ENCODE measurements at regions not wholly inside any gene's neighbourhood (a gene's known extent, or its start where the extent isn't known, plus 50 kb on each side); places are given as distances from the start of the nearest gene placed in this dataset.

GRCh38 chr20:51204051-51204715 lies 181.3 kb upstream of the KCNG1 start:
- Histone ChIP-seq H3K27ac (no peak overlapping the region), H3K27me3 (replicated peaks) (no peaks in the 10 kb centered on the region), H3K4me3 (ENCODE audit: low read depth, low read length) (no peak overlapping the region), H3K36me3 (replicated peaks) (no peaks in the 10 kb centered on the region)
- no peak for DNase-seq
- no peak for TF ChIP-seq CTCF (IDR thresholded peaks at IDR 0.05; ENCODE audit: low read depth, low read length, missing control alignments)
- in situ Hi-C loops (cut with HindIII; ENCODE audit: low pct_ligation_motif_present, low sequenced_read_pairs): no loop called here

DNA sequence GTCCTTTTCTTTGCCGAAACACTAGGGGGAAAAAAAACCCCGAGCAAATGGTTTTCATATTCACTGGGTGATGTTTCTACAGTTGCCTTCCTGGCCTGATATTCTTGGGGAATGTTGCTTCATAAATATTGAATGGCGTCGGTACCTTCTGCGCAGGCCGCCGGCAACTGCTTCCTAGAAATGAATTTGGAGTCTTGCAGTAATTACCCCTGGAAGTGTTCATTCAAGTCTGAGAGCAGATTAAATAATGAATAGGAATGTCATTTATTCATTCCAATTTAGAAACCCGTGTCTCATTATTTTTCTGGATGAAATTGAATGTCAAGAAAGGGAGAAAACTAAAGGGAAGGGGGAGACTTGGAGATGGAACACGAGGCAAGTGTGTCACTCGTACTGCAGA lies 179.4 kb upstream of the KCNG1 start:
- no peak for TF ChIP-seq CTCF (IDR thresholded peaks at IDR 0.05; ENCODE audit: low read depth, low read length, missing control alignments)
- Histone ChIP-seq H3K36me3 (replicated peaks) (no peaks in the 10 kb centered on the region), H3K4me3 (ENCODE audit: low read depth, low read length) (no peak overlapping the region), H3K27ac (no peak overlapping the region), H3K27me3 (replicated peaks) (no peaks in the 10 kb centered on the region)
- in situ Hi-C loops (cut with HindIII; ENCODE audit: low pct_ligation_motif_present, low sequenced_read_pairs): no loop called here
- DNase-seq: no peak

GRCh38 chr20:51199920-51200319 lies 177.0 kb upstream of the KCNG1 start:
- Histone ChIP-seq H3K4me3 (ENCODE audit: low read depth, low read length) (no peak overlapping the region), H3K27me3 (replicated peaks) (no peaks in the 10 kb centered on the region), H3K27ac (no peak overlapping the region), H3K36me3 (replicated peaks) (no peaks in the 10 kb centered on the region)
- DNase-seq: no peak
- no peak for TF ChIP-seq CTCF (IDR thresholded peaks at IDR 0.05; ENCODE audit: low read depth, low read length, missing control alignments)
- in situ Hi-C loops (cut with HindIII; ENCODE audit: low pct_ligation_motif_present, low sequenced_read_pairs): no loop called here

GRCh38 chr20:51198876-51199523 lies 176.1 kb upstream of the KCNG1 start:
- Histone ChIP-seq H3K36me3 (replicated peaks) (no peaks in the 10 kb centered on the region), H3K27ac (no peak overlapping the region), H3K4me3 (ENCODE audit: low read depth, low read length) (no peak overlapping the region), H3K27me3 (replicated peaks) (no peaks in the 10 kb centered on the region)
- in situ Hi-C loops (cut with HindIII; ENCODE audit: low pct_ligation_motif_present, low sequenced_read_pairs): no loop called here
- DNase-seq: no peak
- no peak for TF ChIP-seq CTCF (IDR thresholded peaks at IDR 0.05; ENCODE audit: low read depth, low read length, missing control alignments)

- Histone ChIP-seq H3K27me3 (replicated peaks) (no peaks in the 10 kb centered on the region), H3K27ac (no peak overlapping the region), H3K36me3 (replicated peaks) (no peaks in the 10 kb centered on the region), H3K4me3 (ENCODE audit: low read depth, low read length) (no peak overlapping the region)
- no peak for TF ChIP-seq CTCF (IDR thresholded peaks at IDR 0.05; ENCODE audit: low read depth, low read length, missing control alignments)
- no peak for DNase-seq
- in situ Hi-C loops (cut with HindIII; ENCODE audit: low pct_ligation_motif_present, low sequenced_read_pairs): no loop called here
These were observed 175.3 kb upstream of the KCNG1 start for GRCh38 chr20:51198238-51198637.
